Heart right ventricle (tissue), 16 donors: ENCODE measurements at regions not wholly inside any gene's neighbourhood (a gene's known extent, or its start where the extent isn't known, plus 50 kb on each side); places are given as distances from the start of the nearest gene placed in this dataset.
A peak's percentile ranks its signal among the peaks of the same experiment; 100 is the strongest.

Experiments
- ATAC-seq, 8 donors: fragments of 200-7000 bp; cut with Tn5 transposase; one replicate each; pipeline ENCODE4 v1.9.1; 2020; ENCODE audit warnings: mild to moderate bottlenecking in 8 of 8, moderate library complexity in 8 of 8, moderate number of reproducible peaks in 1 of 8
- DNase-seq, 2 donors: peaks; one replicate each; pipeline ENCODE4 v3.0.0-alpha.2; 2020
- H3K27ac ChIP-seq, 10 donors: fragments of 200-600 bp; sonication (generic) in 2 of 10; one replicate each; pipeline versions ENCODE4 v1.5.0 to v1.8.0; 2020 to 2022; ENCODE audit warnings: mild to moderate bottlenecking in 3 of 10
- H3K27me3 ChIP-seq, 7 donors: fragments of 200-600 bp; one replicate each; pipeline ENCODE4 v1.8.0; 2021 to 2022; ENCODE audit warnings: mild to moderate bottlenecking in 2 of 7
- H3K36me3 ChIP-seq, 9 donors: fragments of 200-600 bp; sonication (generic) in 1 of 9; one replicate each; pipeline versions ENCODE4 v1.5.0 to v1.8.0; 2020 to 2022; ENCODE audit warnings: mild to moderate bottlenecking in 2 of 9
- H3K4me1 ChIP-seq, 9 donors: fragments of 200-600 bp; sonication (generic) in 1 of 9; one replicate each; pipeline versions ENCODE4 v1.5.0 to v1.8.0; 2020 to 2022; ENCODE audit warnings: mild to moderate bottlenecking in 4 of 9
- H3K4me3 ChIP-seq, 10 donors: fragments of 200-600 bp; sonication (generic) in 2 of 10; one replicate each; pipeline versions ENCODE4 v1.5.0 to v1.8.0; 2020 to 2022; ENCODE audit warnings: mild to moderate bottlenecking in 7 of 10, moderate library complexity in 2 of 10
- H3K9me3 ChIP-seq, 11 donors: fragments of 200-600 bp in 10 of 11; sonication (generic) in 2 of 11; one replicate each; pipeline versions ENCODE4 v1.5.0 to v1.8.0; 2013 to 2022; ENCODE audit warnings: mild to moderate bottlenecking in 2 of 11, control low read depth in 1 of 11, moderate library complexity in 1 of 11
- CTCF ChIP-seq, 9 donors: fragments of 200-600 bp; sonication (generic) in 2 of 9; IDR thresholded peaks; one replicate each; pipeline versions ENCODE4 v1.5.0 to v1.8.0; 2021 to 2022; ENCODE audit warnings: antibody characterized with exemption in 9 of 9, mild to moderate bottlenecking in 5 of 9, moderate library complexity in 1 of 9
- WGBS, 2 donors: extraction: QIAGEN DNeasy Blood & Tissue Kit; methylation state at CpG; one replicate each; pipeline ENCODE4 v1.1.7; 2013; ENCODE audit warnings: inconsistent platforms in 1 of 2; 5-methylcytosine and 5-hydroxymethylcytosine counted together
- intact Hi-C, 10 donors: fragments of 100-400 bp; cut with DNase I; formaldehyde crosslinking; loops; one replicate each; pipeline versions ENCODE4 v1.11.1 to v1.14.2; 2022
- donor health status: Arrhythmogenic right ventricular cardiomyopathy.
- donor health status: ischemic (EF 13 %, LVEDD 7.1; RV severe dilation, severe dysfunction).
- donor health status: healthy with polysubstance abuse.
- donor health status: DM: no; HTN: yes; CAD: no.
- donor health status: DM: no; HTN: no; CAD: no.
- donor health status: ischemic (EF 25% LVEDD 6.9; RV normal size, moderate dysfunction).
- donor health status: ischemic (EF 25% LVEDD 5.7; RV mildly dilated, moderate dysfunction).
- donor health status: healthy.
- donor health status: DM: yes; HTN: yes; CAD: no.
- donor health status: Ischemic cardiomyopathy.
- donor health status: ischemic (EF 35%, LVEDD 5.7; RV mildly dilated, moderate dysfunction).
- donor health status: nonischemic (EF 11% LVEDD 7.7; RV severe dilation, severe dysfunction).
- donor health status: DM: yes; HTN: yes; CAD: no.
- donor health status: PGD.
- donor health status: ischemic (EF 29% LVEDD 5.4; RV normal size, mild dysfunction).
- donor health status: nonischemic (EF 23%, LVEDD 6.1; RV moderate dilation, normal function).

- Histone ChIP-seq H3K36me3 (no peaks in the 10 kb centered on the region), H3K4me3 (no peak overlapping the region), H3K27me3 (peaks cover 0 to 5% (median 0%) of the 10 kb centered on the region in 7 donors), H3K9me3 (peaks cover 0 to 12% (median 0%) of the 10 kb centered on the region in 11 donors), H3K4me1 (no peaks in the 10 kb centered on the region), H3K27ac (no peak overlapping the region)
- TF ChIP-seq CTCF (IDR thresholded peaks at IDR 0.05), result no peak
- 86 to 89% methylated on average over 1 of the region's 1 CpG for WGBS, 2 donors
- ATAC-seq (no peak), DNase-seq (no peak)
- intact Hi-C loops, result loop anchor here in 1 of 10 donors (10.0 kb wide), 1 partner anchor 138 kb away; no protein-coding TSS in a partner anchor
These were observed 501.1 kb downstream of the MED13L start for GRCh38 chr12:115776399-115776798.

- Histone ChIP-seq H3K36me3 (no peaks in the 10 kb centered on the region), H3K4me3 (no peak overlapping the region), H3K27me3 (peaks cover 0 to 5% (median 0%) of the 10 kb centered on the region in 7 donors), H3K27ac (no peak overlapping the region), H3K9me3 (peaks cover 0 to 12% (median 0%) of the 10 kb centered on the region in 11 donors), H3K4me1 (no peaks in the 10 kb centered on the region)
- intact Hi-C loops, result loop anchor here in 1 of 10 donors (10.0 kb wide), 1 partner anchor 140 kb away; no protein-coding TSS in a partner anchor
- WGBS, 2 donors, result 69 to 77% methylated on average over 9 of the region's 9 CpGs
- no peak for ATAC-seq
- no peak for DNase-seq
- no peak for TF ChIP-seq CTCF (IDR thresholded peaks at IDR 0.05)
These were observed 503.2 kb downstream of the MED13L start for GRCh38 chr12:115774148-115774895.

- ATAC-seq (no peak), DNase-seq (no peak)
- WGBS, 2 donors, result 86 to 92% methylated on average over 4 of the region's 4 CpGs
- Histone ChIP-seq H3K9me3 (peaks cover 0 to 12% (median 0%) of the 10 kb centered on the region in 11 donors), H3K4me3 (no peak overlapping the region), H3K27me3 (peaks cover 0 to 21% (median 0%) of the 10 kb centered on the region in 7 donors), H3K4me1 (no peaks in the 10 kb centered on the region), H3K36me3 (no peaks in the 10 kb centered on the region), H3K27ac (no peak overlapping the region)
- TF ChIP-seq CTCF (IDR thresholded peaks at IDR 0.05), result no peak
- intact Hi-C loops, result loop anchor here in 1 of 10 donors (10.0 kb wide), 1 partner anchor 143 kb away; no protein-coding TSS in a partner anchor
These were observed 505.9 kb downstream of the MED13L start for GRCh38 chr12:115771601-115772000.

- ATAC-seq, result peak in 3 of 8 donors; percentile 39 to 57 (median 56)
- peak in 1 of 2 donors; percentile 8 for DNase-seq
- TF ChIP-seq CTCF (IDR thresholded peaks at IDR 0.05), result peak in 6 of 9 donors; percentile 7 to 47 (median 22)
- H3K4me1 ChIP-seq, result no peaks in the 10 kb centered on the region
- intact Hi-C loops, result loop anchor here in 1 of 10 donors (10.0 kb wide), 1 partner anchor 144 kb away; no protein-coding TSS in a partner anchor
- no peak overlapping the region for H3K27ac ChIP-seq
- WGBS, 2 donors, result 37 to 52% methylated on average over 2 of the region's 2 CpGs
- H3K36me3 ChIP-seq, result no peaks in the 10 kb centered on the region
- H3K27me3 ChIP-seq, result peaks cover 0 to 21% (median 0%) of the 10 kb centered on the region in 7 donors
- H3K9me3 ChIP-seq, result peaks cover 0 to 10% (median 0%) of the 10 kb centered on the region in 11 donors
- no peak overlapping the region for H3K4me3 ChIP-seq
These were observed 506.4 kb downstream of the MED13L start for GRCh38 chr12:115771065-115771464.
